ENCODE measurements at regions not wholly inside any gene's neighbourhood (a gene's known extent, or its start where the extent isn't known, plus 50 kb on each side); places are given as distances from the start of the nearest gene placed in this dataset.
A peak's percentile ranks its signal among the peaks of the same experiment; 100 is the strongest.

- DNase-seq (ENCODE audit: extremely low read depth, low read depth): no peak
- H3K4me3 ChIP-seq (replicated peaks; ENCODE audit: low read depth, low read length): no peak overlapping the region
- no peak for TF ChIP-seq CTCF (IDR thresholded peaks at IDR 0.05; ENCODE audit: low read depth, low read length, missing control alignments)
These were observed 306.7 kb downstream of the EPB41L4A start for GRCh38 chr5:112112346-112112745.

GRCh38 chr5:112109331-112110007, 309.6 kb downstream of the EPB41L4A start:
- H3K4me3 ChIP-seq (replicated peaks; ENCODE audit: low read depth, low read length): no peak overlapping the region
- no peak for TF ChIP-seq CTCF (IDR thresholded peaks at IDR 0.05; ENCODE audit: low read depth, low read length, missing control alignments)
- peak; percentile 98 for DNase-seq (ENCODE audit: extremely low read depth, low read depth)

GRCh38 chr5:112106878-112107277, 312.2 kb downstream of the EPB41L4A start:
- no peak overlapping the region for H3K4me3 ChIP-seq (replicated peaks; ENCODE audit: low read depth, low read length)
- TF ChIP-seq CTCF (IDR thresholded peaks at IDR 0.05; ENCODE audit: low read depth, low read length, missing control alignments): no peak
- no peak for DNase-seq (ENCODE audit: extremely low read depth, low read depth)

- DNase-seq (ENCODE audit: extremely low read depth, low read depth): no peak
- no peak for TF ChIP-seq CTCF (IDR thresholded peaks at IDR 0.05; ENCODE audit: low read depth, low read length, missing control alignments)
- no peak overlapping the region for H3K4me3 ChIP-seq (replicated peaks; ENCODE audit: low read depth, low read length)
These were observed 321.3 kb downstream of the EPB41L4A start for GRCh38 chr5:112097768-112098167.

- H3K4me3 ChIP-seq (replicated peaks; ENCODE audit: low read depth, low read length): no peak overlapping the region
- no peak for TF ChIP-seq CTCF (IDR thresholded peaks at IDR 0.05; ENCODE audit: low read depth, low read length, missing control alignments)
These were observed 330.2 kb upstream of the NREP start for GRCh38 chr5:112087222-112087621.

GRCh38 chr5:112086740-112087139, 329.7 kb upstream of the NREP start:
- no peak for TF ChIP-seq CTCF (IDR thresholded peaks at IDR 0.05; ENCODE audit: low read depth, low read length, missing control alignments)
- no peak for DNase-seq (ENCODE audit: extremely low read depth, low read depth)

More at GRCh38 chr5:112087222-112087621, 330.2 kb upstream of the NREP start:
- DNase-seq (ENCODE audit: extremely low read depth, low read depth): no peak

GRCh38 chr5:112084149-112084548, 327.2 kb upstream of the NREP start:
- no peak for TF ChIP-seq CTCF (IDR thresholded peaks at IDR 0.05; ENCODE audit: low read depth, low read length, missing control alignments)
- DNase-seq (ENCODE audit: extremely low read depth, low read depth): no peak

More at GRCh38 chr5:112086740-112087139, 329.7 kb upstream of the NREP start:
- H3K4me3 ChIP-seq (replicated peaks; ENCODE audit: low read depth, low read length): no peak overlapping the region

More at GRCh38 chr5:112084149-112084548, 327.2 kb upstream of the NREP start:
- no peak overlapping the region for H3K4me3 ChIP-seq (replicated peaks; ENCODE audit: low read depth, low read length)

Data from HFF-Myc (cell line).